Tibial nerve (tissue), 4 donors: ENCODE measurements at regions not wholly inside any gene's neighbourhood (a gene's known extent, or its start where the extent isn't known, plus 50 kb on each side); places are given as distances from the start of the nearest gene placed in this dataset.

ENCODE experiments used
- EP300 ChIP-seq, 2 donors: sonication (generic); formaldehyde crosslinking; IDR thresholded peaks; one replicate each; pipeline ENCODE4 v1.6.1; 2017; ENCODE audit warnings: antibody characterized with exemption in 2 of 2, mild to moderate bottlenecking in 1 of 2
- POLR2A ChIP-seq, 2 donors: fragments of 450-650 bp; IDR thresholded peaks; one replicate each; pipeline ENCODE4 v1.6.1; 2017; ENCODE audit warnings: antibody characterized with exemption in 2 of 2, mild to moderate bottlenecking in 2 of 2, moderate library complexity in 2 of 2
- TF ChIP-seq, protein P1 (sequence below), 5 experiments: fragments of 200-600 bp in 3 of 5; fragments of 450-650 bp in 2 of 5; sonication (generic) in 3 of 5; IDR thresholded peaks; one replicate each; pipeline ENCODE4 v1.5.1; 2016 to 2019; ENCODE audit warnings: antibody characterized with exemption in 5 of 5, mild to moderate bottlenecking in 3 of 5, moderate library complexity in 2 of 5

DNA sequence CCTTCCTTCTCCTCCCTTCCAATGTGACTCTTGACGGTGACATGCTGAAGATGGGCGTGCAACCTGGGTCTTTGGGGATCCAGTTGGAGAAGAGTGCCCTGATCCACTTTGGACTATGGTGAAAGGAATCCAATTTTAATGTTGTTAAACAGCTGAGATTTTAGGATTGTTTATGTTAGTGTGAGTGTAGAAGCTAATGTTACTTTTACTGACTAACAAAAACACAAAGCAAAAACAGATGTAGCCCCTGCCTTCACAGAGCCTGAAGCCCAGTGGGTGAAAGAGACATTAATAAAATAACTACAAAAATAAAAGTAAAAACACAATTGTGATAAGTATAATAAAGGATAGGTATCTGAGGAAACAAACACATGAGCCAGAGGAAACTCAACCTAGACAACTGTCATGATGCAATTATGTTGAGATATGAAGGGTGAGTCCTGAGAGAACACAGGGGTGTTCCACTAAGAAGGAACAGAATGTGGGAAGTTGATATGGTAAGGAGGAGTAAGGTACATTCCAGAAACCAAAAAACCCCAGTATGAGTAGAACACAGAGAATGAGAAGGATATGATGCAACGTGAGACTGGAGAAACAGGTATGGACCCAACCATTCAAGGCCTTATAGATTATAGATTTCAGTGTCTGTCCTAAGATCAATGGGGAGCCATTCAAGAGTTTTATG, 115.1 kb upstream of the PMFBP1 start:
- TF ChIP-seq POLR2A (IDR thresholded peaks at IDR 0.05) (no peak), EP300 (IDR thresholded peaks at IDR 0.05) (no peak)
- TF ChIP-seq, protein P1, sequence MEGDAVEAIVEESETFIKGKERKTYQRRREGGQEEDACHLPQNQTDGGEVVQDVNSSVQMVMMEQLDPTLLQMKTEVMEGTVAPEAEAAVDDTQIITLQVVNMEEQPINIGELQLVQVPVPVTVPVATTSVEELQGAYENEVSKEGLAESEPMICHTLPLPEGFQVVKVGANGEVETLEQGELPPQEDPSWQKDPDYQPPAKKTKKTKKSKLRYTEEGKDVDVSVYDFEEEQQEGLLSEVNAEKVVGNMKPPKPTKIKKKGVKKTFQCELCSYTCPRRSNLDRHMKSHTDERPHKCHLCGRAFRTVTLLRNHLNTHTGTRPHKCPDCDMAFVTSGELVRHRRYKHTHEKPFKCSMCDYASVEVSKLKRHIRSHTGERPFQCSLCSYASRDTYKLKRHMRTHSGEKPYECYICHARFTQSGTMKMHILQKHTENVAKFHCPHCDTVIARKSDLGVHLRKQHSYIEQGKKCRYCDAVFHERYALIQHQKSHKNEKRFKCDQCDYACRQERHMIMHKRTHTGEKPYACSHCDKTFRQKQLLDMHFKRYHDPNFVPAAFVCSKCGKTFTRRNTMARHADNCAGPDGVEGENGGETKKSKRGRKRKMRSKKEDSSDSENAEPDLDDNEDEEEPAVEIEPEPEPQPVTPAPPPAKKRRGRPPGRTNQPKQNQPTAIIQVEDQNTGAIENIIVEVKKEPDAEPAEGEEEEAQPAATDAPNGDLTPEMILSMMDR (IDR thresholded peaks at IDR 0.05), result no peak
